ENCODE measurements at regions not wholly inside any gene's neighbourhood (a gene's known extent, or its start where the extent isn't known, plus 50 kb on each side); places are given as distances from the start of the nearest gene placed in this dataset.

- Histone ChIP-seq H3K56ac (replicated peaks; ENCODE audit: insufficient read length, low read depth, low read length) (no peak overlapping the region), H2AFZ (ENCODE audit: low read length) (no peak overlapping the region), H2AK5ac (ENCODE audit: low read depth, low read length) (no peak overlapping the region), H4K20me1 (replicated peaks in 1 of 2; ENCODE audit: control insufficient read depth in 1 of 2, insufficient read depth in 2 of 2, low read length in 2 of 2) (no peaks in the 10 kb centered on the region), H3K79me1 (ENCODE audit: low read depth, low read length) (no peaks in the 10 kb centered on the region), H2BK120ac (replicated peaks; ENCODE audit: low read depth, low read length) (no peak overlapping the region), H3K27me3 (replicated peaks in 1 of 4; ENCODE audit: control insufficient read depth in 3 of 4, extremely low read depth in 1 of 4, insufficient read depth in 3 of 4, low read length in 3 of 4) (no peaks in the 10 kb centered on the region), H4K5ac (ENCODE audit: insufficient read length, low read depth, low read length) (no peak overlapping the region), H4K91ac (replicated peaks; ENCODE audit: insufficient read length, low read length) (no peak overlapping the region), H3K4me2 (ENCODE audit: insufficient read depth in 1 of 2, low read depth in 2 of 2, low read length in 2 of 2) (no peak overlapping the region), H3K4me1 (replicated peaks in 1 of 4; ENCODE audit: control insufficient read depth in 3 of 4, insufficient read depth in 4 of 4, low read length in 3 of 4) (no peaks in the 10 kb centered on the region), H2BK20ac (ENCODE audit: low read length) (no peak overlapping the region), H3K23me2 (ENCODE audit: low read depth, low read length) (no peaks in the 10 kb centered on the region; the same call in 1 of the 2 replicates), H3K27ac (ENCODE audit: low read depth, low read length) (no peak overlapping the region), H3K4ac (replicated peaks; ENCODE audit: insufficient read length, low read depth, low read length) (no peak overlapping the region), H3K9me3 (ENCODE audit: insufficient read depth in 2 of 2, low read depth in 1 of 2, low read length in 1 of 2) (no peaks in the 10 kb centered on the region), H3K14ac (ENCODE audit: insufficient read length) (no peak overlapping the region), H2BK5ac (ENCODE audit: low read depth, low read length) (no peak overlapping the region), H3K23ac (ENCODE audit: insufficient read length) (no peak overlapping the region), H3K4me3 (ENCODE audit: extremely low read depth in 1 of 4, insufficient read depth in 2 of 4, low read depth in 3 of 4, low read length in 4 of 4) (no peak overlapping the region), H3K79me2 (ENCODE audit: control insufficient read depth in 1 of 2, insufficient read depth in 2 of 2, low read length in 2 of 2) (no peaks in the 10 kb centered on the region), H4K8ac (ENCODE audit: extremely low read depth, insufficient read depth, low read length) (no peak overlapping the region), H3K9ac (replicated peaks in 1 of 4; ENCODE audit: extremely low read depth in 1 of 4, low read depth in 3 of 4, low read length in 3 of 4) (no peak overlapping the region), H3K18ac (ENCODE audit: extremely low read depth, low read length) (no peak overlapping the region), H2BK15ac (ENCODE audit: low read length) (no peak overlapping the region), H3K36me3 (ENCODE audit: control insufficient read depth in 2 of 4, insufficient read depth in 4 of 4, low read length in 3 of 4) (no peaks in the 10 kb centered on the region), H2BK12ac (ENCODE audit: low read depth, low read length) (no peak overlapping the region)
- TF ChIP-seq MAX (IDR thresholded peaks at IDR 0.05): no peak
- no peak for TF ChIP-seq SRF (IDR thresholded peaks at IDR 0.05; ENCODE audit: low read depth, low read length)
- TF ChIP-seq POLR2AphosphoS5 (IDR thresholded peaks at IDR 0.05; ENCODE audit: low read depth, low read length): no peak
- no peak for TF ChIP-seq MAFK (IDR thresholded peaks at IDR 0.05; ENCODE audit: low read depth, low read length)
- TF ChIP-seq EGR1 (IDR thresholded peaks at IDR 0.05; ENCODE audit: borderline replicate concordance, low read depth, low read length): no peak
- TF ChIP-seq BACH1 (IDR thresholded peaks at IDR 0.05; ENCODE audit: low read length): no peak
- no peak for TF ChIP-seq USF2 (IDR thresholded peaks at IDR 0.05; ENCODE audit: low read length)
- no peak for TF ChIP-seq SIX5 (IDR thresholded peaks at IDR 0.05; ENCODE audit: low read depth, low read length)
- TF ChIP-seq CHD2 (IDR thresholded peaks at IDR 0.05; ENCODE audit: low read length): no peak
- TF ChIP-seq YY1 (IDR thresholded peaks at IDR 0.05; ENCODE audit: low read depth, low read length): no peak
- POLR2A ChIA-PET (ENCODE audit: partially characterized antibody): interaction anchor here (0.6 kb wide), 1 partner anchor 127 kb away, joined by 3 read pairs; no protein-coding TSS in a partner anchor
- 88% methylated on average over 5 of the region's 5 CpGs; no CpG with 5 or more reads in 1 of the 2 experiments for WGBS, 2 experiments (ENCODE audit: extremely low coverage in 1 of 2, insufficient coverage in 1 of 2, insufficient read length in 1 of 2, insufficient replicate concordance in 2 of 2, low coverage in 1 of 2, low lambda C conversion rate in 2 of 2, missing lambda C conversion rate in 1 of 2)
- DNase-seq (ENCODE audit: low read depth in 1 of 2, low spot score in 2 of 2) (no peak), FAIRE-seq (no peak)
- CTCF ChIA-PET (ENCODE audit: partially characterized antibody): interaction anchor here (1.3 kb wide), 1 partner anchor 14 kb away, joined by 3 read pairs; no protein-coding TSS in a partner anchor
Measured at GRCh38 chr2:203796248-203797010, 71.1 kb upstream of the CTLA4 start.

All from H1 (cell line).